Ishikawa (cell line): ENCODE measurements at regions not wholly inside any gene's neighbourhood (a gene's known extent, or its start where the extent isn't known, plus 50 kb on each side); places are given as distances from the start of the nearest gene placed in this dataset.

ENCODE experiments used
- CEBPB ChIP-seq: IDR thresholded peaks from 2 replicates; pipeline ENCODE4 v1.6.1; 2012
- CREB1 ChIP-seq: IDR thresholded peaks from 2 replicates; pipeline ENCODE4 v1.6.1; 2012; ENCODE audit warnings: low read depth
- EGR1 ChIP-seq: IDR thresholded peaks from 2 replicates; pipeline ENCODE4 v1.6.1; 2012
- EP300 ChIP-seq: IDR thresholded peaks from 2 replicates; pipeline ENCODE4 v1.6.1; 2012; ENCODE audit warnings: borderline replicate concordance
- FOXM1 ChIP-seq: IDR thresholded peaks from 2 replicates; pipeline ENCODE4 v1.6.1; 2012; ENCODE audit warnings: low read depth, borderline replicate concordance
- NFIC ChIP-seq: IDR thresholded peaks from 2 replicates; pipeline ENCODE4 v1.6.1; 2012
- RAD21 ChIP-seq: IDR thresholded peaks from 2 replicates; pipeline ENCODE4 v1.6.1; 2012; ENCODE audit warnings: low read depth
- TAF1 ChIP-seq: IDR thresholded peaks from 2 replicates; pipeline ENCODE4 v1.6.1; 2012; ENCODE audit warnings: low read depth, mild to moderate bottlenecking
- TCF12 ChIP-seq: IDR thresholded peaks from 2 replicates; pipeline ENCODE4 v1.6.1; 2012; ENCODE audit warnings: low read depth
- TEAD4 ChIP-seq: IDR thresholded peaks from 2 replicates; pipeline ENCODE4 v1.6.1; 2012
- YY1 ChIP-seq: IDR thresholded peaks from 2 replicates; pipeline ENCODE4 v1.6.1; 2012; ENCODE audit warnings: low read depth
- ZBTB7A ChIP-seq: IDR thresholded peaks from 2 replicates; pipeline ENCODE4 v1.6.1; 2012; ENCODE audit warnings: low read depth
- TF ChIP-seq, protein P1 (sequence below): IDR thresholded peaks from 2 replicates; pipeline ENCODE4 v1.6.1; 2012
- TF ChIP-seq, protein P2 (sequence below): IDR thresholded peaks from 2 replicates; pipeline ENCODE4 v1.6.1; 2012
- TF ChIP-seq, protein P3 (sequence below): IDR thresholded peaks from 2 replicates; pipeline ENCODE4 v1.6.1; 2012; ENCODE audit warnings: low read depth, mild to moderate bottlenecking

DNA sequence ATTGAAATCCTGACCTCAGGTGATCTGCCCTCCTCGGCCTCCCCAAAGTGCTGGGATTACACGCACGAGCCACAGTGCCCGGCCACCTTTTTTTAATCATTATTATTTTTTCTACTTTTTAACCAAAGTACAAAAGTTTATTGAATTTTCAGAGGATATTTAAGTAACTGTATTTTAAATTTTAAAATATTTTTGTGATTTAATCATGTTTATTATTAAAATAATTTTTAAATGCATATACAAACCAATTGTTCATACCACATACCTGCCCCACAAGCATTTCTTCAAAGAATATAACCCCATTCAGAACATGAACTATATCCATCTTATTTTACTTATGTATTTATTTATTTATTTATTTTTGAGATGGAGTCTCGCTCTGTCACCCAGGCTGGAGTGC is 163.6 kb upstream of the MAP2 start:
- no peak for TF ChIP-seq EP300
- no peak for TF ChIP-seq NFIC
- no peak for TF ChIP-seq YY1
- TF ChIP-seq FOXM1, result no peak
- no peak for TF ChIP-seq CEBPB
- TF ChIP-seq CREB1, result no peak
- TF ChIP-seq TCF12, result no peak
- TF ChIP-seq, protein P1, sequence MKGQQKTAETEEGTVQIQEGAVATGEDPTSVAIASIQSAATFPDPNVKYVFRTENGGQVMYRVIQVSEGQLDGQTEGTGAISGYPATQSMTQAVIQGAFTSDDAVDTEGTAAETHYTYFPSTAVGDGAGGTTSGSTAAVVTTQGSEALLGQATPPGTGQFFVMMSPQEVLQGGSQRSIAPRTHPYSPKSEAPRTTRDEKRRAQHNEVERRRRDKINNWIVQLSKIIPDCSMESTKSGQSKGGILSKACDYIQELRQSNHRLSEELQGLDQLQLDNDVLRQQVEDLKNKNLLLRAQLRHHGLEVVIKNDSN, result no peak
- TF ChIP-seq RAD21, result no peak
- TF ChIP-seq ZBTB7A, result no peak
- no peak for TF ChIP-seq TEAD4
- no peak for TF ChIP-seq EGR1
- TF ChIP-seq, protein P2, sequence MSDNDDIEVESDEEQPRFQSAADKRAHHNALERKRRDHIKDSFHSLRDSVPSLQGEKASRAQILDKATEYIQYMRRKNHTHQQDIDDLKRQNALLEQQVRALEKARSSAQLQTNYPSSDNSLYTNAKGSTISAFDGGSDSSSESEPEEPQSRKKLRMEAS, result no peak
- TF ChIP-seq TAF1, result no peak
- TF ChIP-seq, protein P3, sequence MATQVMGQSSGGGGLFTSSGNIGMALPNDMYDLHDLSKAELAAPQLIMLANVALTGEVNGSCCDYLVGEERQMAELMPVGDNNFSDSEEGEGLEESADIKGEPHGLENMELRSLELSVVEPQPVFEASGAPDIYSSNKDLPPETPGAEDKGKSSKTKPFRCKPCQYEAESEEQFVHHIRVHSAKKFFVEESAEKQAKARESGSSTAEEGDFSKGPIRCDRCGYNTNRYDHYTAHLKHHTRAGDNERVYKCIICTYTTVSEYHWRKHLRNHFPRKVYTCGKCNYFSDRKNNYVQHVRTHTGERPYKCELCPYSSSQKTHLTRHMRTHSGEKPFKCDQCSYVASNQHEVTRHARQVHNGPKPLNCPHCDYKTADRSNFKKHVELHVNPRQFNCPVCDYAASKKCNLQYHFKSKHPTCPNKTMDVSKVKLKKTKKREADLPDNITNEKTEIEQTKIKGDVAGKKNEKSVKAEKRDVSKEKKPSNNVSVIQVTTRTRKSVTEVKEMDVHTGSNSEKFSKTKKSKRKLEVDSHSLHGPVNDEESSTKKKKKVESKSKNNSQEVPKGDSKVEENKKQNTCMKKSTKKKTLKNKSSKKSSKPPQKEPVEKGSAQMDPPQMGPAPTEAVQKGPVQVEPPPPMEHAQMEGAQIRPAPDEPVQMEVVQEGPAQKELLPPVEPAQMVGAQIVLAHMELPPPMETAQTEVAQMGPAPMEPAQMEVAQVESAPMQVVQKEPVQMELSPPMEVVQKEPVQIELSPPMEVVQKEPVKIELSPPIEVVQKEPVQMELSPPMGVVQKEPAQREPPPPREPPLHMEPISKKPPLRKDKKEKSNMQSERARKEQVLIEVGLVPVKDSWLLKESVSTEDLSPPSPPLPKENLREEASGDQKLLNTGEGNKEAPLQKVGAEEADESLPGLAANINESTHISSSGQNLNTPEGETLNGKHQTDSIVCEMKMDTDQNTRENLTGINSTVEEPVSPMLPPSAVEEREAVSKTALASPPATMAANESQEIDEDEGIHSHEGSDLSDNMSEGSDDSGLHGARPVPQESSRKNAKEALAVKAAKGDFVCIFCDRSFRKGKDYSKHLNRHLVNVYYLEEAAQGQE, result no peak

DNA sequence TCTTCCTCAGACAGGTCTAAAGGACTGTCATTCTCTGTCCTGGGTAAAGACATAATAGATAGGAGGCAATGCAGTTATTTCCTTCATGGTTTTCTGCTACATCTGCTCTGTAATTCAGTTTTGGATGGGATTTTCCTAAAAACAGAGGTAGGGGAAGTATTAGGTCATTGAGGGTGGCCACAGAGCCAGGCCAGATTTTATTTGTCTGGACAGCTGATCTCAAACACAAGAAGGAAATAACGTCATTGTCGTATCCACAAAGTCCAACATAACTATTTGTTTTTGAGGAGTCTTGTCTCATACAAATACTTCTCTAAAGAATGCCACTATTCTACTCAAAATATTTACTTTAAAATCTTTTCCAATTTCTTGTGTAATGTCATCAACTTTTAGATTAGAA is 154.8 kb upstream of the MAP2 start:
- TF ChIP-seq YY1 (no peak), EP300 (no peak)

DNA sequence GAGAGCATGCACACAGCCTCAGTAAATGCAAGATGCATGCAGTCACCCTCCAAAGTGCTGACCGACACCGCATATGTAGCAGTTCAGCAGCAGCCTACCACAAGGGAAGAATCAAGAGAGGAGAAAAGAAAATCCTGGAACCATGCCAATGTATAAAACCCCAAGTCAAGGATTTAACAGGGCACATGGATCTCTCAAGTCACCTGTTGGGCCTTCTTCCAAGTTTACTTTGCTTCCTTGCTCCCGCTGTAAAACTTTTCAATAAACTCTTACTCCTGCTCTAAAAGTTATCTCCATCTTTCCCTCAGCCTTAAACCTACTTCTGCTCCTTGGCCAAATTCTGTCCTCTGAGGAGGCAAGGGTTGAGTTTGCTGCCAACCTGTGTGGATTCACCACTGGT is 147.8 kb upstream of the MAP2 start:
- TF ChIP-seq ZBTB7A (no peak), RAD21 (no peak), EP300 (no peak), CEBPB (no peak), NFIC (no peak), FOXM1 (no peak), CREB1 (no peak), YY1 (no peak), TAF1 (no peak), EGR1 (no peak), TCF12 (no peak), TEAD4 (no peak)
- TF ChIP-seq, protein P2, result no peak
- TF ChIP-seq, protein P1, result no peak
- TF ChIP-seq, protein P3, result no peak

DNA sequence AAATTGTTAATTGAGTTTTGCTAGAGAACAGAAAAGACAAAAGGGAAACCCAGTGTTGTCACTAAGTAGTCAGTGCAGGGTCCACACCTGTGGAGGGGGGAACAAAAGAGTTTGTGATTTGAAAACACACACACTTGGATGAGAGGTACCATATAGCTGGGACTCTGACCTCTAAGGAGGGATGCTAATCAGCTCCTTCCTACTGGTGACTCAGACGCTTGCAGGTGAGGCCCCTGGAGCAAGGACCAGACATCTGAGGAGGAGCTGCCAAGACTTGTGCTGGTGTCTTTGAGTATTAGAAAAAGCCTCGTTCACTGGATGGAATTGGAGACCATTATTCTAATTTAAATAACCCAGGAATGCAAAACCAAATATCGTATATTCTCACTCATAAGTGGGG is 146.4 kb upstream of the MAP2 start:
- TF ChIP-seq, protein P2, result no peak
- TF ChIP-seq FOXM1 (no peak), TAF1 (no peak), TCF12 (no peak), CEBPB (no peak), TEAD4 (no peak), NFIC (no peak), RAD21 (no peak), ZBTB7A (no peak)
- TF ChIP-seq, protein P1, result no peak

DNA sequence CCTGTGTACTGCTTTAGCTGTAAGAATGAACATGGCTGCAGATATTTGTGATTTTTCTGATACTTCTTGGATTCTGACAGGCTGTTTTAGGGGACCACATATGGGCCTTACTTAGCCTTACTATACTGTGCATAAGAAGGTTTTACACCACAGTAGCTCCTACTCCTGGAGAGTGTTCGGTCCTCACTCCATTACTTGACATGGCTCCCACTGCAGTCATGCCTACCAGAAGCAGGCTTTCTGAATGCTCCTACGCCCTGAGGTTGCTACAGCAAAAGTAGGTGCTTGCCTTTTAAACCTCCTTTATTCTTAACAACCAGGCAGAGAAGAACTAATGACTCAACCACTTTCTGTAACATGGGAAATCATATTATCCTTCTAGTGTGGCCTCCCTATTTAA is 125.2 kb upstream of the MAP2 start:
- TF ChIP-seq CEBPB, result no peak
- TF ChIP-seq YY1, result no peak
- TF ChIP-seq, protein P3, result no peak
- no peak for TF ChIP-seq TEAD4
- no peak for TF ChIP-seq CREB1
- TF ChIP-seq TCF12, result no peak
- TF ChIP-seq EP300, result no peak
- TF ChIP-seq NFIC, result no peak
- TF ChIP-seq FOXM1, result no peak
- TF ChIP-seq, protein P1, result no peak
- TF ChIP-seq, protein P2, result no peak
- TF ChIP-seq TAF1, result no peak
- TF ChIP-seq RAD21, result no peak
- TF ChIP-seq ZBTB7A, result no peak
